ENCODE measurements at regions not wholly inside any gene's neighbourhood (a gene's known extent, or its start where the extent isn't known, plus 50 kb on each side); places are given as distances from the start of the nearest gene placed in this dataset.

DNA sequence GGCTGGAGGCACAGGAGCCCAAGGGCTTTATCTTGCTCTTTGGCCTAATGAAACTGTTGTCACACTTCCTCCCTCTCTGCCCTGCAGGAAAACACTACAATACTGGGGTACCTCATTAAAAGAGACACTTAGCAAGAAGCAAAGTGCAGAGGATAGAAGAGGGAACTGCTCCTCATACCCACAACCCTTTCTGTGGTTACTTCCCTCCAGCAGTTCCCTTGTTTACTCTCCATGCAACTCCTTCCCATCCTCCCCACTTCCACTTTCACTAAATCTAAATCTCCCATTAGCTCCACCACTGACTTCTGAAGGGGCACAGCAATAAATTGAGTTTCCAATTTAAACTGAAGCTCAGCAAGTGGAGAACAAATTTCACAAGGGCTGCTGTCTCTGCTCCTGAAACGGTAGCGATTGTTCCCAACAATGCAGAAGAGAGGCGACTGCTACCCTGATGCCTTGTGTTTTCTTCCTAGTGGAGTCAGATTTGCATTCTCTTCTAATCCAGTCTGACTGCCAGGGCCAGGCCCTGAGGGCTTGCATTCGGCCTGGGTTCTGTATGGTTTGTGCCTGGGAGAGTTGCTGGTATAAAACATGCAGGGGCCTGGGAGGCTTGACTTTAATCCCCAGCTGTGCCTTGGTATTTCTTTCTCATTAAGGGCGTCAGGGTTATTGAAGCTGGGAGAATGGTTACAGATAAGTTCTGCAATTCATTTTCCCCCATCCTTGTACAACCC lies 454.7 kb downstream of the TFAP2B start:
- no peak for ATAC-seq
- DNase-seq (ENCODE audit: low read depth, low spot score) = no peak
- in situ Hi-C loops (cut with MboI) (no loop called here), intact Hi-C loops (cut with micrococcal nuclease; ENCODE audit: unreplicated experiment) (no loop called here)
- Histone ChIP-seq H3K4me3 (no peak overlapping the region), H3K4me1 (ENCODE audit: control insufficient read depth, insufficient read depth, low read length) (no peaks in the 10 kb centered on the region), H3K9ac (ENCODE audit: control insufficient read depth, insufficient read depth, low read length) (no peak overlapping the region), H3K27me3 (replicated peaks in 1 of 2; ENCODE audit: control insufficient read depth in 2 of 2, insufficient read depth in 2 of 2, low read length in 1 of 2) (no peaks in the 10 kb centered on the region), H3K79me2 (ENCODE audit: control insufficient read depth, insufficient read depth, low read length) (no peaks in the 10 kb centered on the region), H3K36me3 (ENCODE audit: control insufficient read depth in 2 of 2, insufficient read depth in 2 of 2, low read length in 1 of 2) (no peaks in the 10 kb centered on the region), H3K4me2 (ENCODE audit: control insufficient read depth, insufficient read depth) (no peak overlapping the region), H2AFZ (ENCODE audit: control insufficient read depth, low read depth, low read length) (no peak overlapping the region), H3K27ac (ENCODE audit: control insufficient read depth, insufficient read depth) (no peak overlapping the region), H3K9me3 (replicated peaks; ENCODE audit: control insufficient read depth, insufficient read depth, low read length) (no peaks in the 10 kb centered on the region), H4K20me1 (ENCODE audit: control insufficient read depth, insufficient read depth) (no peaks in the 10 kb centered on the region)
- TF ChIP-seq SRF (IDR thresholded peaks at IDR 0.05; ENCODE audit: low read depth in 2 of 2, low read length in 2 of 2) (no peak), ESRRA (IDR thresholded peaks at IDR 0.05; ENCODE audit: low read length) (no peak), FOXK2 (IDR thresholded peaks at IDR 0.05) (no peak), GABPA (IDR thresholded peaks at IDR 0.05; ENCODE audit: low read depth) (no peak), RBBP5 (conservative IDR thresholded peaks at IDR 0.05) (no peak), STAT3 (IDR thresholded peaks at IDR 0.05; ENCODE audit: low read depth, low read length) (no peak)
- TF ChIP-seq, protein P1, sequence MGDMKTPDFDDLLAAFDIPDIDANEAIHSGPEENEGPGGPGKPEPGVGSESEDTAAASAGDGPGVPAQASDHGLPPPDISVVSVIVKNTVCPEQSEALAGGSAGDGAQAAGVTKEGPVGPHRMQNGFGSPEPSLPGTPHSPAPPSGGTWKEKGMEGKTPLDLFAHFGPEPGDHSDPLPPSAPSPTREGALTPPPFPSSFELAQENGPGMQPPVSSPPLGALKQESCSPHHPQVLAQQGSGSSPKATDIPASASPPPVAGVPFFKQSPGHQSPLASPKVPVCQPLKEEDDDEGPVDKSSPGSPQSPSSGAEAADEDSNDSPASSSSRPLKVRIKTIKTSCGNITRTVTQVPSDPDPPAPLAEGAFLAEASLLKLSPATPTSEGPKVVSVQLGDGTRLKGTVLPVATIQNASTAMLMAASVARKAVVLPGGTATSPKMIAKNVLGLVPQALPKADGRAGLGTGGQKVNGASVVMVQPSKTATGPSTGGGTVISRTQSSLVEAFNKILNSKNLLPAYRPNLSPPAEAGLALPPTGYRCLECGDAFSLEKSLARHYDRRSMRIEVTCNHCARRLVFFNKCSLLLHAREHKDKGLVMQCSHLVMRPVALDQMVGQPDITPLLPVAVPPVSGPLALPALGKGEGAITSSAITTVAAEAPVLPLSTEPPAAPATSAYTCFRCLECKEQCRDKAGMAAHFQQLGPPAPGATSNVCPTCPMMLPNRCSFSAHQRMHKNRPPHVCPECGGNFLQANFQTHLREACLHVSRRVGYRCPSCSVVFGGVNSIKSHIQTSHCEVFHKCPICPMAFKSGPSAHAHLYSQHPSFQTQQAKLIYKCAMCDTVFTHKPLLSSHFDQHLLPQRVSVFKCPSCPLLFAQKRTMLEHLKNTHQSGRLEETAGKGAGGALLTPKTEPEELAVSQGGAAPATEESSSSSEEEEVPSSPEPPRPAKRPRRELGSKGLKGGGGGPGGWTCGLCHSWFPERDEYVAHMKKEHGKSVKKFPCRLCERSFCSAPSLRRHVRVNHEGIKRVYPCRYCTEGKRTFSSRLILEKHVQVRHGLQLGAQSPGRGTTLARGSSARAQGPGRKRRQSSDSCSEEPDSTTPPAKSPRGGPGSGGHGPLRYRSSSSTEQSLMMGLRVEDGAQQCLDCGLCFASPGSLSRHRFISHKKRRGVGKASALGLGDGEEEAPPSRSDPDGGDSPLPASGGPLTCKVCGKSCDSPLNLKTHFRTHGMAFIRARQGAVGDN (IDR thresholded peaks at IDR 0.05) = no peak
- POLR2A ChIA-PET = no interaction called here
- no peak for FAIRE-seq
- BruUV-seq (replicated peaks) = no TSS peak
- WGBS (ENCODE audit: insufficient coverage, insufficient replicate concordance, low lambda C conversion rate, missing lambda C conversion rate) = 19% methylated on average over 5 of the region's 5 CpGs
- SMC1A ChIA-PET (ENCODE audit: uncharacterized antibody, unreplicated experiment) = no interaction called here
- CTCF ChIA-PET = interaction anchor here (1.1 to 1.3 kb wide), 2 partner anchors 16 to 77 kb away, joined by 3 to 4 read pairs; no protein-coding TSS in a partner anchor
- RAD21 ChIA-PET (ENCODE audit: unreplicated experiment) = interaction anchor here (1.4 kb wide), 1 partner anchor 16 kb away, joined by 6 read pairs; no protein-coding TSS in a partner anchor

Measured in GM12878 (cell line).